ENCODE measurements at regions not wholly inside any gene's neighbourhood (a gene's known extent, or its start where the extent isn't known, plus 50 kb on each side); places are given as distances from the start of the nearest gene placed in this dataset.

GRCh38 chr14:87133073-87133801 is 859.7 kb downstream of the GALC start:
- TF ChIP-seq KDM4B (CRISPR knock-in tag; IDR thresholded peaks at IDR 0.05) (no peak), NFIC (IDR thresholded peaks at IDR 0.05; ENCODE audit: low read length) (no peak), SUZ12 (IDR thresholded peaks at IDR 0.05; ENCODE audit: low read depth, low read length) (no peak), SNAPC5 (CRISPR knock-in tag; IDR thresholded peaks at IDR 0.05; ENCODE audit: borderline replicate concordance) (no peak)
